B cell (primary cell): ENCODE measurements at regions not wholly inside any gene's neighbourhood (a gene's known extent, or its start where the extent isn't known, plus 50 kb on each side); places are given as distances from the start of the nearest gene placed in this dataset.

Experiments
- ATAC-seq: fragments of 200-7000 bp; cut with Tn5 transposase; one replicate; pipeline ENCODE4 v1.10.0; 2021; ENCODE audit warnings: low read depth, mild to moderate bottlenecking, moderate number of reproducible peaks, moderate library complexity
- CTCF ChIA-PET: fragments of 350-600 bp; sonication (Branson Sonifier 250); formaldehyde crosslinking; loops from one replicate; lab custom pipeline; 2021; ENCODE audit warnings: antibody characterized with exemption, inconsistent platforms; lab: Charles Lee
- POLR2A ChIA-PET: fragments of 350-600 bp; sonication (Branson Sonifier 250); formaldehyde crosslinking; loops from one replicate; lab custom pipeline; 2021; ENCODE audit warnings: antibody characterized with exemption; lab: Charles Lee
- DNase-seq: peaks from one replicate; pipeline ENCODE4 v3.0.0; 2013
- H2AFZ ChIP-seq: 2 replicates; pipeline ENCODE4 v1.6.1; 2012; ENCODE audit warnings: mild to moderate bottlenecking, low read depth, low read length; ENCODE audit not compliant: insufficient read depth, poor library complexity, severe bottlenecking
- H3K27ac ChIP-seq, 2 donors: 1 replicate in 1 of 2; 2 replicates in 1 of 2; pipeline ENCODE4 v1.5.1; 2012 to 2013; ENCODE audit warnings: low read length in 2 of 2, mild to moderate bottlenecking in 2 of 2, moderate library complexity in 1 of 2
- H3K27me3 ChIP-seq, 4 experiments: fragments of 200-600 bp in 1 of 4; sonication (generic) in 1 of 4; replicated peaks in 1 of 4; 1 replicate in 2 of 4; 2 replicates in 2 of 4; pipeline versions ENCODE4 v1.6.1 to v1.7.0; 2013 to 2016; ENCODE audit warnings: low read length in 3 of 4, mild to moderate bottlenecking in 2 of 4, mixed read lengths in 1 of 4, moderate library complexity in 1 of 4; ENCODE audit not compliant: insufficient read depth in 4 of 4, control insufficient read depth in 3 of 4; ENCODE audit errors: control extremely low read depth in 1 of 4
- H3K36me3 ChIP-seq, 2 experiments: replicated peaks in 1 of 2; 1 replicate in 1 of 2; 2 replicates in 1 of 2; pipeline versions ENCODE4 v1.6.1 to v1.7.1; 2013; ENCODE audit warnings: low read length in 1 of 2; ENCODE audit not compliant: insufficient read depth in 2 of 2, control insufficient read depth in 1 of 2; ENCODE audit errors: control extremely low read depth in 1 of 2, extremely low read depth in 1 of 2
- H3K4me1 ChIP-seq, 2 donors: fragments of 200-600 bp in 1 of 2; sonication (generic) in 1 of 2; 1 replicate in 1 of 2; 2 replicates in 1 of 2; pipeline versions ENCODE4 v1.5.1 to v1.6.1; 2013 to 2017; ENCODE audit warnings: low read length in 2 of 2; ENCODE audit not compliant: control insufficient read depth in 2 of 2, insufficient read depth in 2 of 2
- H3K4me2 ChIP-seq: replicated peaks from 2 replicates; pipeline ENCODE3; 2012; ENCODE audit warnings: mild to moderate bottlenecking, low read depth, low read length; ENCODE audit not compliant: poor library complexity, severe bottlenecking
- H3K4me3 ChIP-seq, 5 experiments: fragments of 200-600 bp in 1 of 5; sonication (generic) in 1 of 5; 1 replicate in 3 of 5; 2 replicates in 2 of 5; pipeline versions ENCODE4 v1.5.1 to v1.7.0; 2011 to 2016; ENCODE audit warnings: low read length in 4 of 5, mild to moderate bottlenecking in 4 of 5, low read depth in 2 of 5, control low read depth in 1 of 5, moderate library complexity in 1 of 5; ENCODE audit not compliant: insufficient read depth in 1 of 5; ENCODE audit errors: control extremely low read depth in 1 of 5, extremely low read depth in 1 of 5
- H3K79me2 ChIP-seq: fragments of 200-600 bp; sonication (generic); one replicate; pipeline ENCODE4 v1.6.0; 2016; ENCODE audit warnings: low read length; ENCODE audit not compliant: control insufficient read depth, insufficient read depth
- H3K9ac ChIP-seq: fragments of 200-600 bp; sonication (generic); 2 replicates; pipeline ENCODE4 v1.6.1; 2017; ENCODE audit warnings: mild to moderate bottlenecking, low read length, moderate library complexity
- H3K9me3 ChIP-seq, 3 donors: one replicate each; pipeline versions ENCODE4 v1.6.1 to v1.7.1; 2013; ENCODE audit warnings: low read length in 2 of 3; ENCODE audit not compliant: control insufficient read depth in 2 of 3, insufficient read depth in 1 of 3; ENCODE audit errors: control extremely low read depth in 1 of 3
- H4K20me1 ChIP-seq: 2 replicates; pipeline ENCODE4 v1.6.0; 2012; ENCODE audit warnings: mild to moderate bottlenecking, low read length; ENCODE audit not compliant: insufficient read depth, control insufficient read depth, poor library complexity, severe bottlenecking
- H3K27ac Mint-ChIP-seq: one replicate; pipeline ENCODE4 v1.8.0; 2021; ENCODE audit warnings: mixed read lengths
- H3K27me3 Mint-ChIP-seq: one replicate; pipeline ENCODE4 v1.8.0; 2021; ENCODE audit warnings: mixed read lengths
- H3K4me1 Mint-ChIP-seq: one replicate; pipeline ENCODE4 v1.8.0; 2021; ENCODE audit warnings: mixed read lengths
- H3K4me3 Mint-ChIP-seq: one replicate; pipeline ENCODE4 v1.8.0; 2021; ENCODE audit warnings: mixed read lengths
- H3K9me3 Mint-ChIP-seq: one replicate; pipeline ENCODE4 v1.8.0; 2022; ENCODE audit warnings: mixed read lengths; ENCODE audit not compliant: insufficient read depth
- EZH2 ChIP-seq: IDR thresholded peaks from 2 replicates; pipeline ENCODE4 v1.6.1; 2012; ENCODE audit warnings: borderline replicate concordance, low read depth, mild to moderate bottlenecking, moderate library complexity, low read length; ENCODE audit not compliant: insufficient read depth, poor library complexity, severe bottlenecking
- WGBS: methylation state at CpG from one replicate; pipeline ENCODE4 v1.1.5; 2013; ENCODE audit warnings: missing lambda C conversion rate; ENCODE audit not compliant: insufficient coverage; 5-methylcytosine and 5-hydroxymethylcytosine counted together
- intact Hi-C: fragments of 100-400 bp; cut with micrococcal nuclease; formaldehyde crosslinking; loops from one replicate; pipeline ENCODE4 v1.10.0; 2022
- TF ChIP-seq, protein P1 (sequence below): fragments of 200-600 bp; IDR thresholded peaks from one replicate; pipeline ENCODE4 v1.8.0; 2022; ENCODE audit warnings: antibody characterized with exemption, mild to moderate bottlenecking

DNA sequence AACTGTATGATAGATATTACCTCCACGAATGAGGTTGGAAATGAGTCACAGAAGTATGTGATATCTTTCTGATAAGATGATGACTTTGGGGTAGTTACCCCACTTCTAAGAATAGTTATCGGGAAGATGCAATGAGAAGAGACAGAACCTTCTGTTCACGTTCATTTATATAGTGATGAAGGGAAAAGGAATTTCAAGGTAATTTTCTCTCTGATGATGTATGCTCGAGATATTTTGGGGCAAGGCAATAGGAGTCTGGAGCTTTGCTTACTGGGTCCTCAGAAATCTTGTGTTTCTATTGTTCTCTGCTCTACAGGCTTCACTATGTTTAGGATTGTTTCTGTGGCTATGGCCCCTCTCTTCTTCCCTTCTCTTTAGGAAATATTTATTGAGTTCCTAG is 1389.6 kb downstream of the CDH8 start:
- Mint-ChIP-seq H3K4me1 (no peaks in the 10 kb centered on the region), H3K4me3 (no peak overlapping the region), H3K27ac (no peak overlapping the region), H3K27me3 (no peaks in the 10 kb centered on the region), H3K9me3 (peaks cover 2% of the 10 kb centered on the region)
- ATAC-seq (no peak), DNase-seq (no peak)
- Histone ChIP-seq H3K4me3 (no peak overlapping the region), H3K9me3 (peaks cover 0 to 3% (median 0%) of the 10 kb centered on the region in 3 donors), H3K79me2 (no peaks in the 10 kb centered on the region), H3K27ac (no peak overlapping the region), H3K9ac (no peak overlapping the region), H3K4me1 (no peaks in the 10 kb centered on the region), H3K4me2 (no peak overlapping the region), H3K27me3 (no peaks in the 10 kb centered on the region), H2AFZ (no peak overlapping the region), H3K36me3 (no peaks in the 10 kb centered on the region), H4K20me1 (no peaks in the 10 kb centered on the region)
- TF ChIP-seq, protein P1, sequence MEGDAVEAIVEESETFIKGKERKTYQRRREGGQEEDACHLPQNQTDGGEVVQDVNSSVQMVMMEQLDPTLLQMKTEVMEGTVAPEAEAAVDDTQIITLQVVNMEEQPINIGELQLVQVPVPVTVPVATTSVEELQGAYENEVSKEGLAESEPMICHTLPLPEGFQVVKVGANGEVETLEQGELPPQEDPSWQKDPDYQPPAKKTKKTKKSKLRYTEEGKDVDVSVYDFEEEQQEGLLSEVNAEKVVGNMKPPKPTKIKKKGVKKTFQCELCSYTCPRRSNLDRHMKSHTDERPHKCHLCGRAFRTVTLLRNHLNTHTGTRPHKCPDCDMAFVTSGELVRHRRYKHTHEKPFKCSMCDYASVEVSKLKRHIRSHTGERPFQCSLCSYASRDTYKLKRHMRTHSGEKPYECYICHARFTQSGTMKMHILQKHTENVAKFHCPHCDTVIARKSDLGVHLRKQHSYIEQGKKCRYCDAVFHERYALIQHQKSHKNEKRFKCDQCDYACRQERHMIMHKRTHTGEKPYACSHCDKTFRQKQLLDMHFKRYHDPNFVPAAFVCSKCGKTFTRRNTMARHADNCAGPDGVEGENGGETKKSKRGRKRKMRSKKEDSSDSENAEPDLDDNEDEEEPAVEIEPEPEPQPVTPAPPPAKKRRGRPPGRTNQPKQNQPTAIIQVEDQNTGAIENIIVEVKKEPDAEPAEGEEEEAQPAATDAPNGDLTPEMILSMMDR = no peak
- no peak for TF ChIP-seq EZH2
- POLR2A ChIA-PET = no interaction called here
- CTCF ChIA-PET = no interaction called here
- WGBS = 70% methylated on average over 2 of the region's 4 CpGs
- intact Hi-C loops = no loop called here

DNA sequence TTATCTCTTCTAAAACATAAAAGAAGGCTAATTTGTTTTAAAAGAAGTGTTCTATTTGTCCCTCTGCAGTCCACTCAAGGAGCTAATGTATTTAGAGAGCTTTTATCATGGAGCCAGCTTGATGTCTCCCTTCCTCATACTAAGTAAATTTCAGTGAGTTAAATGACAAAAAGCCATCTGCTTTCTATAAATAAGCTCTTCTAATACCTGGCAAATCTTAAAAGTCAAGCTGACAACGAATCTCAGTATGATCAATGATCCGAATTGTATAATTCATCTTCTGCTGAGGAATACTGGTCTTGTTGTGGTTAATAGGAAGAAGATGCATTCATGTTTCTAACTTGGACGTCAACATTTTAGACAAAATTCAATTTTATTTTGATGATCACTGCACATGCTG is 1390.7 kb downstream of the CDH8 start:
- H3K4me1 ChIP-seq = no peaks in the 10 kb centered on the region
- POLR2A ChIA-PET = no interaction called here
- Mint-ChIP-seq H3K4me1 (no peaks in the 10 kb centered on the region), H3K27me3 (no peaks in the 10 kb centered on the region), H3K27ac (no peak overlapping the region), H3K4me3 (no peak overlapping the region), H3K9me3 (peaks cover 2% of the 10 kb centered on the region)
- ATAC-seq (no peak), DNase-seq (no peak)
- no peak overlapping the region for H3K4me3 ChIP-seq
- TF ChIP-seq, protein P1 = no peak
- no peak for TF ChIP-seq EZH2
- no peak overlapping the region for H3K27ac ChIP-seq
- CTCF ChIA-PET = no interaction called here
- H4K20me1 ChIP-seq = no peaks in the 10 kb centered on the region
- intact Hi-C loops = no loop called here
- peaks cover 0 to 7% (median 1%) of the 10 kb centered on the region in 3 donors for H3K9me3 ChIP-seq
- H3K27me3 ChIP-seq = no peaks in the 10 kb centered on the region
- H3K79me2 ChIP-seq = no peaks in the 10 kb centered on the region
- no peaks in the 10 kb centered on the region for H3K36me3 ChIP-seq
- H2AFZ ChIP-seq = no peak overlapping the region
- H3K4me2 ChIP-seq = no peak overlapping the region
- no peak overlapping the region for H3K9ac ChIP-seq
- no CpG with 5 or more reads among the region's 3 CpGs for WGBS
